Hematopoietic multipotent progenitor cell (in vitro differentiated cells): ENCODE measurements at regions not wholly inside any gene's neighbourhood (a gene's known extent, or its start where the extent isn't known, plus 50 kb on each side); places are given as distances from the start of the nearest gene placed in this dataset.
A peak's percentile ranks its signal among the peaks of the same experiment; 100 is the strongest.

Experiments
- DNase-seq, 3 donors: peaks; one replicate each; pipeline ENCODE4 v3.0.0-alpha.2; 2011 to 2015; ENCODE audit warnings: low read depth in 2 of 3, low spot score in 2 of 3

- no peak for DNase-seq
Measured at GRCh38 chr7:25923741-25924460, 228.1 kb upstream of the NFE2L3 start.

DNA sequence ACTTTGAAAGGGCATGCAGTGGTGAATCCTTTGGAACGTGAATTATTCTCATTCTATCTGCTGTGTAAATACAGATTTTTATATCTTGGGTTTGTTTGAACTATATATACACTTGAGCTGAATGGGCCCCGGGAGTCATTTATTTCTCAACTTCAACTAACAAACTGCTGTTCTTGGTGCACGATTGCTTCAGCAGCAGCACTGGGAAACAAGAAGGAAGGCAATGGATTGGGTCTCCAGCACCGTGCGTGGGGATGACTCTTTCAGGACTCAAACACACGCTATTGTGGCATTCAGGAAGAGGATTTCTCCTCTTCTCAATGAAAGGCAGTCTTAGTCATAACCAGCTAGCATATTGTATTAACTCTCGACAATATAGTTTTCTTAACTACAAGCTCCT lies 226.0 kb upstream of the NFE2L3 start:
- DNase-seq: no peak

DNA sequence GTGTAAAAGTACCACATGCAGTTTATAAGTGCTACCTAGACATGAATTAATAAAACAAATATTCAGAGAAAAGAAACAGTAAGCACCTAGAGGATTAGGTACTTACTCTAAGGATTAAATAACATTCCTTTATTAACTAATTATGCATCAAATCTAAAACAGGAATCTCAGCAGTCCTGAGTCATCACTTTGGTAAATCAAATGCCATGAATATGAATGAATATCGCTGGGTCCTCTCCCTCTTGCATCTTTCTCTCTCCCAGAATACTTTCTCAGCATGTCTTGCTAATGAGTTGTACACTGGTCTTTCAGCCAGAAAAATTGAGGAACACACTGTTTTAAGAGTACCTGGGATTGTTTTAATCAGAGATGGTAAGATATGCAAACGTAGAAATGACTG lies 225.5 kb upstream of the NFE2L3 start:
- no peak for DNase-seq

DNA sequence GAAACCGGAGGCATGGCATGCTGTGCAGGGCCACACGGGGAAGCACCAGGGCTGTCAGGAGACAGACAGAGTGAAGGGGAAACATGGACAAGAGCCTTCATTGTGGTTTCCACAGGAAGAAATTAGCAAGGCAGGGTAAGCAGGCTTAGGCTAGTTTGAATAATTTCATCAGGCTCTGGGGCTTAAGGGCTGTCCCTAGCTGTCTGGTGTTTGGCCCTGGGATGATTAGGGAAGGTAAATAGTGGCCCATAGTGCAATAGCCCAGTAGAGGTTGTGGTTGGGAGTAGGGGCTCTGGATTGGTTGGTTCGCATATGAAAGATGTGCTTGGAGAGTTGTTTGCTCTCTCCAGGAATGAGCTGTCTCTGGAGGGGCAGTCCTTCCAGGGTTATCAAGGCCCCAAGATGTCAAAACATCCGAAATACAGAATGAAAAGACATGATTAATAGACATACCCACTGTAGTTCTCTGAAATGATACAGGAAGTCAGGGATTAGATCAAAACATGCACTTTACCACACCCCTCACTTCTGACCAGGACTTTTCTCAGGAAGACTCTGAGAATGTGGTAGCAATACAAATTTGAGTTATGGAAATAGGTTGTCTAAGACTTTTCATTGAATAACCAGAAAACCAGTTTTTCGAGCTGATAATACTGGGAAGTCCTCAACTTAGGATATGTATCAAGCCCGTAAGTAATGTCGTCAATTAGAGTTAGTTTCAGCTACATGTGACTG lies 224.9 kb upstream of the NFE2L3 start:
- DNase-seq: no peak

DNA sequence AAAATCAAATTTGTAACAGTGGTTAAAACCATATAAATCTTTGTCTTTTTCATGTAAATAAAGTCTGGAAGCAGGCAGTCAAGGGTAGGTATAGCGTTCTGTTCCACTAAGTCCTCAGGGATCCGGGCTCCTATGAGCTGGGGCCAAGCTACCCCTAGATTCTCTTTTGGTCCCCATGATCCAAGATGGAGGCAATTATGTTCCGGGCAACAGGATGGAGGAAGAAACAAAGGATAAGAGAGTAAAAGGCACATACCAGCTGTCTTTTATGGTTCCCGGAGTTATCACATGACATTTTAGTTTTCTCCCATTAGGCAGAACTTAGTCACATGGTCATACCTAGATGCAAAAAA lies 224.4 kb upstream of the NFE2L3 start:
- no peak for DNase-seq

DNA sequence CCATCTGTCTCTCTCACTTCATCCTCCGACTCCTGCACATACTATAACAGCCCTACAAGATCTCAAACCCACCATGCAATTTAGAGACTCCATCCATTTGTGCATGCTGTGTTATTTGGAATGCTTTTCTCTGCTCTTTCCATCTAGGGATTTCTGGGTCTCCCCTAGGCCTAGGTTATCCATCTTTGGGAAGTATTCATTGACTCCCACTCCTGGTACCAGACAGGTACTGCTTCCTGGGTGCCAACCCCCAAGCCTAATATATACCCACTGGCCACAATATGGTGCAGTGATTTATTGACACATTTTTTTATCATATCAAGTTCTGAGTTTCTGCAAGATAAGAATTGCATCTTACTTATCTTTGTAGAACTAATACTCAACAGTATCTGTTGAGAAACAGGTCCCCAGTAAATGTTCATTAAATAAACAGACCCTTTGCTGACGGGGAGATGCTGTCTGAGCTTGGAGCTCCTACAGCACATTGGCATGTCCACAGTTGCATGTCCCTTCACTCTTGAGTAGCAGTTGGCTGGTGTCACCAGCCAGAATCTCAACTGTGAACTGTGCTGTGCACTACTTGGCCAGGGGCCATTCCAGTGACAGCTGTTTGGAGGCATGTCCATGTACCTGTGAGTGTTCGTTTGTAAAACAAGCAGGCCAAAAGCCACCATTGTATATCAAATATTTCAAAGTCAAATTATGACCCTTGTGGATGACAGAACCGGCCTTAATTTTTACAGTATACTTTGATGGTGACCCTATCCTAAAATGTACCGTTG lies 223.3 kb upstream of the NFE2L3 start:
- DNase-seq: no peak

GRCh38 chr7:25929448-25929847 lies 222.6 kb upstream of the NFE2L3 start:
- DNase-seq: no peak

- DNase-seq: no peak
Measured at GRCh38 chr7:25930492-25931048, 221.4 kb upstream of the NFE2L3 start.

DNA sequence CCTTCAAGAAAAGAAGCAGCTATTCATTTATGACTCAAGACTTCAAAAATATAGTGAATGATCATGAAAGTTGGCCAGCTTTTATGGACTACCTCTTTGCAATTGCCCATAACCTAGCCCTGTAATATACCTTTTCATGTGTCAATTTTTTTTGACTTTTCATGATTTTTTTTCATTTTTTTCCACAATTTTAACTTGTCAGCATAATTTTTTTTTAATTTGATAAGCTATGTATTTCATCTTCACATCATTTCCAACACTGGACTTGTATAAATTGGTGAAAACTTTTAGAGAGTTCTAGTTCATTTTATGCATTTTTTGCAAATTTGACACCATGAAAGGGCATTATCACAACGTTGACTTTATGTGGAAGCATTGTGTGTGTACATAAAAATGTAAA lies 220.8 kb upstream of the NFE2L3 start:
- DNase-seq: no peak

GRCh38 chr7:25933921-25934320 lies 218.1 kb upstream of the NFE2L3 start:
- no peak for DNase-seq

GRCh38 chr7:25940086-25940906 lies 211.7 kb upstream of the NFE2L3 start:
- no peak for DNase-seq

DNA sequence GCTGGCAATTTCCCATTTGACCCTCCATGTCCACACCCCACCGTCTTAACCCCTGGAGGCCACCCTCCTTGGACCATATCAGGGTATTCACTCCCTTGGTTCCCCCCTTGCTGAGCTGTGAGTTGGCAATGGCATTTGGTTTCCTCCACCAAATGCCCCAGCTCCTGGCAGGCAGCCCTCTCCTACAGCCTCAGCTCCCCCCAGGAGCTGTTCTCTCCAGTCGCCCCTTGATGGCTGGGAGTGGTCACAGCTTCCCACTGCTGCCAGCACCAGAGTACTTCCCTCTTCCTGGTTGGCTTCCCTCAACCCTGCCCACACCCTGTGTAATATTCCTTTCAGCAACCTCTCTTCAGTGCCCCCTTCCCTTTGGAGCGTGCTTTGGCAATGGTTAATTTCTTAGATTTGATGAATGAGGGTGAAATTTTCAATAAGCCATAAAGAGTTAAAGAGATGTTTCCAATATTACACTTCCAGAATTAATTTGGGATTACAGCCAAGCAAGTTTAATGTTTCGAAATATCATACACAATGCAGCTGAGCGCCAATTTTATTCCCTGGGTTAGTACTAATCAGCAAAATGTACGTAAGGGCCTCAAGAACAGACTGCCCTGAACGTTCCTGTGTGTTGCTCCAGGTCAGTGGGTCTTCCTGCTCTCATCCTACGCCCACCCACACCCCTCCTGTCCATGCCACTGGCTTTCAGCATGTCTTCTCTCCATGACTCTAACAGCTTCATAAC lies 207.1 kb upstream of the NFE2L3 start:
- no peak for DNase-seq

DNA sequence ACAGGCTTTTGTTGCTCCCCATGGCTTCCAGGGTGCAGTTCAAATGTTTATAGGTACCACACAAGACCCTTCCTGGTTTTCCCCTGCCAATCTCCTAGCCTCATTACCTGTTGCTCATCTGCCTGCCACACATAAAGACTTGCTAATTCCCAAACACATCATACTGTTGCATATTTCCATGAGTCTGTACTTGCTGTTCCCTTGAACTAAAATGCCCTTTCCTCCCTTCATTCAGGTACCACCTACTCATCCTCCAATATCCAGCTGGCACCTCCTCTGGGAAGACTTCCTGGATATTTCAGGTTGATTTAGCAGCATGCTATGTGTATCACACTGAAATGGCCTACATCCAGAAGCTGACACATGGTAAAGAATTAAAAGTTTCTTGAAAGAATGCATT lies 206.4 kb upstream of the NFE2L3 start:
- no peak for DNase-seq

DNA sequence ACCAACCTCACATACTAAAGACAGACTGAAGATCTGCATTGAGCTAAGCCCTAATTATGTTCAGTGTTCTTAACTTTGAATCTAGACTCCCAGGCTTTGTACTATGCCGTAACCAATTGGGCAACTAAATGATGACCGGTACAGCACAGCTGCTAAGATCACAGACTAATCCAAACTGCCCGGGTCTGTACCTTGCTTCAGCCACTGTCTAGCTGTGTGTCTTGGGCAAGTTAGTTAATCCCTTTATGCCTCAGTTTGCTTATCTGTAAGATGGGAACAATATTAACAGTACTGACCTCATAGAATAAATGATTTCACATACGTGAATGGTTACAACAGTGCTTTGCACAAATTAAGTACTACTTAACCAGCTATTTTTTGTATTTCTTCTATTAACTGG lies 205.8 kb upstream of the NFE2L3 start:
- DNase-seq: no peak

GRCh38 chr7:25947669-25948516 lies 204.1 kb upstream of the NFE2L3 start:
- DNase-seq: no peak

DNA sequence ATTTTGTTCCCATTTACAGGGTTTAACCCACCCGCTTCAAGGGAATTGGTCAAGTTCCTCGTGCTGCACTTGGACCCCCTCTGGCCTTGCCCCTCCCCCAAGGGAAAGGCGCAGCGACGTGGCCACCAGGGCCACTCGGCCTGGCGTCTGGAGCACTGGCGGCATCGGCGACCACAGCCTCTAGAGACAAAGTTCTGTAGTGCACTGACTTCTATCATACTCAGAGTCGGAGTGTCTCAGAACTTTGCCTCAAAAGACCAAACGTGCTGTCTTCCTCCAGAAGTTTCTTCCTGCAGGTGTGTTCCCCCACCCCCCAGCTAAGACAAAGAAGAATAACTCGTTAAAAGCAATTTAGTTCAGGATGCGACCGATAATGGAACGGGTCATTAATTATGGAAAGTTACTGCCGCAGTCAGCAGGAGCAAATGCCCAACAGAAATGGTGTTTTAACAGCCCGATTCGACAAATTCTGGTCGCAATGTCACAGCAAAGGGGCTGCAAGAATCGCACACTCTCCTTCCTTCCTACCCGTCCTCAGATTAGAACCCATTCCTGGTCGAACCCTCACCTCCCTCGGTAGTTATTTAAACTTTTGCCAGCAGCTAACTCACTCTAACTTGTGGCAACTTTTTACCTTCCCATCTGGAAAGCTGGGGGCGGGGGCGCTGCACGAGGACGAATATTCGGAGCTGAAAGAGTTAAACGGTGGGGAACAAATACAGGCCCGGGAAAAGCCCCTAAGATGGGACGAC lies 202.1 kb upstream of the NFE2L3 start:
- DNase-seq: peak in 2 of 3 donors; percentile 17 to 22

DNA sequence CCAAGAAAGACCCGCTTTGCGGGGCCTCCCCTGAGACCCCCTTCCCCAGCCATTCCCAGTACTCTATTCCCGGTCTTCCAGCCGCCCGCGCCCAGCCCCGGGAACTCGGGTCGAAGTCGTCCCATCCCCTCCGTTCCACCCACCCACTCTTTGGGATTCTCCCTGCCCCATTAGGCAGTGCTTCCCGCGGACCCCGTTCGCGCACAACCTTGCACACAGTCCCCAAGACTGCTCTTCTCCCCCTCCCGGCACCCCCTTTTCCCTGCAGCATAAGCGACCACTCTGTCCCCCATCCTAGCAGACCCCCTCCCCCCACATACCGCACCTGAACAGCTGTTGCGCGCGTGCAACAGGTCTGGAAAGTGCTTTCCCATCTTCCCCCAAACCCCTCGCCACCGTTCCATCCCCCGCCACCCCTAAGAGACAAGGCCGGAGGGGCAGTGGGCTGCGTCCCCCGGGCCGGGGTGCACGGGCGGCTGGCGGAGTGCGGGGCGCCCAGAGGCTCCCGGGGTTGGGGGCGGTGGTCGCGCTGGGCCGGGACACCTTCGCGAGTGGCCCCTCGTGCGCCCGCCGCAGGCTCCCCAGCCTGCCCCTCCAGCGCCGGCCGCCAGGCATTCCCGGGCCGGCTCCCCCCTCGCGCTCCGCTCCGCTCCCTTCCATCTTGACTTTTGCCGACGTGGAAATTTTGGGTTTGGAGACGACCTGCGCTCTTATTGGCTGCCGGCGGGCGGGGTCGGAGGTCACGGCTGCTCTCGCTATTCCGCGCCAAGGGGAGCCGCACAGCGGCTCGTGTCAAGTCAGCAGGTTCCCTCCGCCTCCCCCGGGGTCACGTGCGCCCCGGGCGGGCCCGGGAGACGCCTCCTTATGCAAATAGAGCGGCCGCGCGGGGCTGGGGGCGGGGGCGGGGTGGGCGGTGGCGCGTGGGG lies 201.2 kb upstream of the NFE2L3 start:
- peak; percentile 68 to 89 (median 87) for DNase-seq
